ENCODE measurements at regions not wholly inside any gene's neighbourhood (a gene's known extent, or its start where the extent isn't known, plus 50 kb on each side); places are given as distances from the start of the nearest gene placed in this dataset.

DNA sequence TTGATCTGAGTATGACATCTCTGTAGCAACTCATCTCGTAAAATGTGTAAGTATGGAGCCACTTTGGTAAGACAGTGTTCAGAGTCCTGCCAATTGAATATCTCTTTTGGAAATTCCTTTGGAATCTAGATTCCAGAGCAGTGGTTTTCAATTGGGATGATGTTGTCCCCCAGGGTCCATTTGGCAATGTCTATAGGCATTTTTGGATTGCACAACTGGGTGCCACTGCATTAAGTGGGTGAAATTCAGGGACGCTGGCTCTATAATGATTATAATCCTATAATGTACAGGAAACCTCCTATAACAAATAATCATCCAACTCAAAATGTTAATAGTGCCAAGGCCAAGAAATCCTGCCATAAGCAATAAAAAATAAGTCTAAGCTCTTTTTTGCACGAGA is 404.8 kb upstream of the RAG2 start:
- H3K9me3 ChIP-seq (replicated peaks): no peaks in the 10 kb centered on the region
- DNase-seq: no peak
- no peak overlapping the region for H3K27ac ChIP-seq
- no peak overlapping the region for H3K4me3 ChIP-seq
- H3K27me3 ChIP-seq: no peaks in the 10 kb centered on the region
- H3K4me1 ChIP-seq: no peaks in the 10 kb centered on the region
- H3K36me3 ChIP-seq: no peaks in the 10 kb centered on the region

DNA sequence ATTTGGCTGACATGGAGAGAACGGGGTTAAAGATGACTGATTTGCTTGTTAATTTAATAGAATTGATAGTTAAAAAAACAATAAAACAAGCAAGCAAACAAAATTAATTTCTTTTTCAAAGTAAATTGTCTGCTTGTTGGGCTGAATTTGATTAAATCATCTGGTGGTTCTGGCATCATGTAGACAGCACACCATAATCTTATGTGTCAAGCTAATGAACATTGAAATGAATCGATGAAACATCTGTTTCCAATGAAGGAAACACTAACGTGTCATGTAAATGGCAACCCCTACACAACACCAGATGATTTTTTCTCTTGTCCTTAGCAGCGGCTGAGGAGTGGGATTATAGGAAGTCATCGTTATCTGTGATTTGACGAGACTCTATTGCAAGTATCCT is 399.6 kb upstream of the RAG2 start:
- Histone ChIP-seq H3K27me3 (no peaks in the 10 kb centered on the region), H3K27ac (no peak overlapping the region), H3K9me3 (replicated peaks) (no peaks in the 10 kb centered on the region), H3K4me1 (no peaks in the 10 kb centered on the region), H3K4me3 (no peak overlapping the region), H3K36me3 (no peaks in the 10 kb centered on the region)
- DNase-seq: no peak

DNA sequence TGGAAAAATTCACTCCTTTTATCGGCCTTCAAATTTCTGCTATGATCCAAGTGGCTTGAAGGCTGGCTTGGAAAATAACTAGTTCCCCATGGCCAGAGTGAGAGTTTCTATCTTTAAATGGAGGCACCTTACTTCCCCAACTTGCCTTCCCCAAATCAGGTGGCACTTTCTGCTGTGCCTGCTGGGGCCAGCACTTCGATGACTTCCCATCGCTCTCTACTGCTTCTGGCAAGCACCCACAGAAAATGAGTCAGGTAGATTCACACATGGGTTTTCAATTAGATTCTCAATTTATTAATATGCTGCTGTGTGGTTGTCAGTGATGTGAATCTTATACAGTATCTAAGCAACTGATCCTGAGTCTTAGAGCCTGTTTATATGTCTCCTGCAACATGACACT is 398.8 kb upstream of the RAG2 start:
- Histone ChIP-seq H3K27ac (no peak overlapping the region), H3K4me1 (no peaks in the 10 kb centered on the region), H3K9me3 (replicated peaks) (no peaks in the 10 kb centered on the region), H3K36me3 (no peaks in the 10 kb centered on the region), H3K4me3 (no peak overlapping the region), H3K27me3 (no peaks in the 10 kb centered on the region; the same call in 1 of the 2 replicates)
- DNase-seq: no peak

DNA sequence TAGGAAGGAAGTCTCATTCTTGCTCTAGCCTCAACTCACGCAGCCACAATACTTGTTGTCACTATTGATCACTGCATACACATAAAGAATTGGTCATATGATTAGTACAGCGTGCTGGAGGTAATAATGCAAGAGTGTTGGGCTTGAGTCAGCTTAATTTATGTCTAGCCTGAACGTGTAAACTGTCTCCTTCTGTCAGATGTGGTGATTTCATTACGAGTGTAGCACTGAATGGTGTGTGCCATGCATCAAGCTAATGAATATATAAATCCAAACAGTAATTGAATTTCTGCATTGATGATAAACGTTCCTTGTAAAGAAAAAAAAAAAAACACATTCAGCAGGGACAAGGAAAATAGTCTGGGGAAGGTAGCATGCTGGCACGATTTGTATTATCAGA is 396.2 kb upstream of the RAG2 start:
- Histone ChIP-seq H3K4me1 (no peaks in the 10 kb centered on the region), H3K27ac (no peak overlapping the region), H3K27me3 (peaks cover 5% of the 10 kb centered on the region; the same call in 1 of the 2 replicates), H3K9me3 (replicated peaks) (no peaks in the 10 kb centered on the region), H3K36me3 (no peaks in the 10 kb centered on the region), H3K4me3 (no peak overlapping the region)
- DNase-seq: no peak

DNA sequence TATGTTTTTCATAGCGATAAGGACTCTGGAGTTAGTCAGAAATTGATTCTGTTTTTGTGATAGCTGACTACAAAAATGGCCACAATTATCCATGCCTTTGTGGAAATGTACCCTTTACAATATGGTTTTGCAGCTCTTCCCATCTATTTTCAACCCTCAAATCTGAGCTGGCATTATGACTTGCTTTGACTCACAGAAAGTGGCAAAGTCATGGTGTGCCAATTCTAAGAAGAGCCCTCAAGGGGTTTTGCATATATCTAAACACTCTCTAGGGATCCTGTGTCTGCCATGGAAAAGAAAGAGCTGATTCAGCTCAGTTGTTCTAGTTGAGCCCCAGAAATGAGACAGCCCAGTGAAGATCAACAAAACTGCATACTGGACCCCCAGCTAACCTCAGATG is 390.5 kb upstream of the RAG2 start:
- H3K36me3 ChIP-seq: no peaks in the 10 kb centered on the region
- DNase-seq: no peak
- no peak overlapping the region for H3K27ac ChIP-seq
- H3K27me3 ChIP-seq: peaks cover 5% of the 10 kb centered on the region; the same call in 1 of the 2 replicates
- no peaks in the 10 kb centered on the region for H3K9me3 ChIP-seq (replicated peaks)
- H3K4me3 ChIP-seq: no peak overlapping the region
- H3K4me1 ChIP-seq: no peaks in the 10 kb centered on the region

GRCh38 chr11:36985562-36985961 is 387.5 kb upstream of the RAG2 start:
- Histone ChIP-seq H3K4me1 (no peaks in the 10 kb centered on the region), H3K4me3 (no peak overlapping the region), H3K27me3 (0 out of 2 replicates have a peak, but pooled peaks cover 5% of the 10 kb centered on the region), H3K27ac (no peak overlapping the region), H3K9me3 (replicated peaks) (no peaks in the 10 kb centered on the region), H3K36me3 (no peaks in the 10 kb centered on the region)
- DNase-seq: no peak

DNA sequence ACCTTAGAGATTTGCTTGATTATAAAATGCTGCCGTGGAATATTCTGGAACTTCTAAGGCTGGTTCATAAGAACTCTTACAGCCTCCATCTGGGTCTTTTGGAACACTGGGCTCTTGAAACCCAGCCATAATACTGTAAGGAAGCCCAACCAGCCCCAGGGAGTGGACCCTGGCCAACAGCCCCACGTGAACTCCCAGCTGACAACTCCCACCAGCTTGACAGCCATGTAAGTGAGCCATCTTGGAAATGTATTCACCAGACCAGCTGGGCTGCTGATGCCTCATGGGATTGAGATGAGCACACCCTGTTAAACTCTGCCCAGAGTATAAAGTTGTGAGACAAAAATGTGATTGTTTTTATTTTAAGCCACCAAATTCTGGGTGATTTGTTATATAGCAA is 378.7 kb upstream of the RAG2 start:
- Histone ChIP-seq H3K9me3 (replicated peaks) (no peaks in the 10 kb centered on the region), H3K27ac (no peak overlapping the region), H3K4me3 (no peak overlapping the region), H3K36me3 (no peaks in the 10 kb centered on the region), H3K4me1 (no peaks in the 10 kb centered on the region), H3K27me3 (no peaks in the 10 kb centered on the region)
- DNase-seq: no peak

DNA sequence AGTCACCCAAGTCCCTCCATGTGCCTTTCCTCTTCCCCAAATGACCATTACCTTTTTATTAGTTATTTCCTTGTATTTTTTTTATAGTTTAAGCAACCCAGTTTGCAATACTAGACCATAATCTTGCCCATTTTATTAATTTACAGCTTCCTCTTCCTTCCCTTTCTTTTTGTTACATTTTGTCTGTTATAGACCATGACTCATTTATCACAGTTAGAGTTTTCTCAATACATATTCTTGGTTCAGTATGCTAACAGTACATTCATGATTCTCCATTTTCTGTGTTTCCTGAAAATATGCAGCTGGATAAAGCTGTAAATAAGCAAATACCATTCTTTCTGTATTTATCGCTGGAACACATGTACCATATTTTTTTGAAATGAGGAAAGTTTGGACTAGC is 376.7 kb upstream of the RAG2 start:
- Histone ChIP-seq H3K36me3 (no peaks in the 10 kb centered on the region), H3K27ac (no peak overlapping the region), H3K9me3 (replicated peaks) (no peaks in the 10 kb centered on the region), H3K27me3 (no peaks in the 10 kb centered on the region), H3K4me3 (no peak overlapping the region), H3K4me1 (no peaks in the 10 kb centered on the region)
- DNase-seq: no peak

- Histone ChIP-seq H3K36me3 (no peaks in the 10 kb centered on the region), H3K4me3 (no peak overlapping the region), H3K27ac (no peak overlapping the region), H3K27me3 (no peaks in the 10 kb centered on the region), H3K9me3 (replicated peaks) (no peaks in the 10 kb centered on the region), H3K4me1 (no peaks in the 10 kb centered on the region)
- peak in 1 of 2 experiments; percentile 25 for DNase-seq
These were observed 355.9 kb upstream of the RAG2 start for GRCh38 chr11:36953976-36954375.

DNA sequence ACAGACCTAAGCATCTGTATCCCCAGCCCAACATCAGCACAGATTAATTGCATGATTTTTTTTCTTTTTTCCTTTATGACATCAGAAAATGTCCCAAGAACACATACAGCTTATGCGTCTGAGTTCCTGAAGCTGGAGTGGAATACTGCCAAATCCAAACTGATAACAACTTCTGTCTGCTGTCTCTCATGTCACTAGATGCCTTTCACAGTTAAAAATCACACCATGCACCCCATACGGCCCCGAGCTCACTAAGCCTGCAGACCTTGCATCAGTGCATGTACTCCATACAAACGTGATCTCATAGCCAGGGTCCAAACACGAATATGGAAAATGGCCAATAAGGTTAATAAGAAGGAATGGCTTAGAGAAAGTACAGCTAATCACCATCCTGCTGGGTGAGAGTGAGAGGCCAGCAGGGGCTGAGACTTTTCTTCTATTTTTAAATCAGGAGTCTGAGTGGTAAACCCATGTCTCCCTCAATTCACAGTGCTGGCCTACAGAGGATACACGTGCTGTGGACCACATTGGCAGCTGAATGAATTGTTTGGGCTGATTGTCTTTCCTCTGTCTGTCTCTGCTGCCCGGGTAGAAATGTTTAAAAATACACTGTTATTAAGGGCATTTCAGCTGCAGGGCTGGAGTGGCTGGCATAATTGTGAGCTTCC is 350.6 kb upstream of the RAG2 start:
- Histone ChIP-seq H3K36me3 (no peaks in the 10 kb centered on the region), H3K4me1 (no peaks in the 10 kb centered on the region), H3K9me3 (replicated peaks) (no peaks in the 10 kb centered on the region), H3K27ac (no peak overlapping the region), H3K27me3 (no peaks in the 10 kb centered on the region), H3K4me3 (no peak overlapping the region)
- DNase-seq: no peak

GRCh38 chr11:36945384-36945783 is 347.3 kb upstream of the RAG2 start:
- Histone ChIP-seq H3K9me3 (replicated peaks) (no peaks in the 10 kb centered on the region), H3K27me3 (no peaks in the 10 kb centered on the region), H3K4me3 (no peak overlapping the region), H3K27ac (no peak overlapping the region), H3K36me3 (no peaks in the 10 kb centered on the region), H3K4me1 (no peaks in the 10 kb centered on the region)
- peak in 1 of 2 experiments; percentile 13 for DNase-seq

DNA sequence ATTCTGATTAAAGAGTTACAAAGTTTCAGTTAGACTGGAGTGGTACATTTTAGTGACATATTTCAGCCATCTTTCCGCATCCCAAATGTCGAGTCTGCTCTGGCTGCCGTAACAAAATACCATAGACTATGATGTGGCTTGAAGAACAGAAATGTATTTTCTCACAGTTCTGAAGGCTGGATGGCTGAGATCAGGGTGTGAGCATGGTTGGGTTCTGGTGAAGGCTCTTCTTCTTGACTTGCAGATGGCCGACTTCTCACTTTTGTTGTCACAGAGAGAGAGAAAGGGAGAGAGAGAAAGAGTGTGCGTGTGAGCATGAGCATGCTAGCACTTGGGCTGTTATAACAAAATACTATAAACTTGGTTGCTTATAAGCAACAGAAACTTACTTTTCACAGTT is 335.4 kb upstream of the RAG2 start:
- no peak overlapping the region for H3K4me3 ChIP-seq
- H3K4me1 ChIP-seq: no peaks in the 10 kb centered on the region
- no peaks in the 10 kb centered on the region for H3K36me3 ChIP-seq
- no peak for DNase-seq
- no peaks in the 10 kb centered on the region for H3K9me3 ChIP-seq (replicated peaks)
- 0 out of 2 replicates have a peak, but pooled peaks cover 9% of the 10 kb centered on the region for H3K27me3 ChIP-seq
- no peak overlapping the region for H3K27ac ChIP-seq

- no peak for DNase-seq
- H3K4me1 ChIP-seq: no peaks in the 10 kb centered on the region
- H3K27me3 ChIP-seq: peaks cover 9% of the 10 kb centered on the region; the same call in 1 of the 2 replicates
- H3K9me3 ChIP-seq (replicated peaks): no peaks in the 10 kb centered on the region
- H3K27ac ChIP-seq: no peak overlapping the region
- H3K36me3 ChIP-seq: no peaks in the 10 kb centered on the region
- no peak overlapping the region for H3K4me3 ChIP-seq
These were observed 333.1 kb upstream of the RAG2 start for GRCh38 chr11:36931139-36931538.

DNA sequence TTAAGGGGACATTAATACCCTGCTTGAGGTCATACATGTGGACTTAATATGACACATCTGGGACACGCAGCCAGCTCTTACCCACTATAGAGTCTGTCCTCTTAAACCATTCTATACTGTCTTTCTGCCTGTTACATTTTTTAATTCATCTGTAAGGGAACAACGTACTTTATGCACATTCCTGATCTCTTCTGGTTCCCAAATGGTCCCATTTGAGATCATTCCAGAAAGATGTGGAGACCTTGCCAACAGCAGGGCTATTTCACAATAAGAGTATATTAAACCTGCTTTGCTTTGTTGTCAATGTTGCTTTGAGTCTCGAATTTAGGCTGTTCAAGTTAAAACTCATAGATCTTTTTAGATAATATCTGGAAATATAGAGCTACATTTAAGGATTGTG is 332.2 kb upstream of the RAG2 start:
- H3K27me3 ChIP-seq: peaks cover 3% of the 10 kb centered on the region; the same call in 1 of the 2 replicates

GRCh38 chr11:36929401-36929800 is 331.4 kb upstream of the RAG2 start:
- DNase-seq: no peak
- H3K4me1 ChIP-seq: no peaks in the 10 kb centered on the region
- H3K9me3 ChIP-seq (replicated peaks): no peaks in the 10 kb centered on the region
- no peak overlapping the region for H3K27ac ChIP-seq
- peaks cover 3% of the 10 kb centered on the region; the same call in 1 of the 2 replicates for H3K27me3 ChIP-seq
- H3K4me3 ChIP-seq: no peak overlapping the region
- H3K36me3 ChIP-seq: no peaks in the 10 kb centered on the region

More for the DNA sequence above, 332.2 kb upstream of the RAG2 start:
- Histone ChIP-seq H3K36me3 (no peaks in the 10 kb centered on the region), H3K9me3 (replicated peaks) (no peaks in the 10 kb centered on the region), H3K4me3 (no peak overlapping the region), H3K4me1 (no peaks in the 10 kb centered on the region), H3K27ac (no peak overlapping the region)
- DNase-seq: no peak

DNA sequence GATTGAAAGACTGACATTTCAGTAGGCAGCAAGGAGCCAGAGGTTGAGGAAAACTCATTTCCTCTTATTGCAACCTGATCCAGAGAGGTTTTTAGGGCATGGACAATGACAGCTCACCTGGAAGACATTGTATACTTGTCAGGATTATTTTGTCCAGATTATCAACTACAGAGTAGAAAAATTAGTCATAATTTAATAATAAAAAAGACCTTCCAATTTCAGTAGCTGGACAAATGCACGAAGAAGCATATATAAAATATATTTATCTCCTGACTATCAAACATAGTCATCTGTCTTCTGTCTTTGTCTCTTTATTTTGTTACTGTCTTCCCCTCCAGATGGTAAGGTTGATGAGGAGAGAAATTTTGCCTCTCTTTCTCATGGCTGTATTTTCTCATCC is 330.6 kb upstream of the RAG2 start:
- no peak overlapping the region for H3K4me3 ChIP-seq
- H3K27me3 ChIP-seq: peaks cover 3% of the 10 kb centered on the region; the same call in 1 of the 2 replicates
- no peaks in the 10 kb centered on the region for H3K4me1 ChIP-seq
- H3K9me3 ChIP-seq (replicated peaks): no peaks in the 10 kb centered on the region
- no peaks in the 10 kb centered on the region for H3K36me3 ChIP-seq
- no peak for DNase-seq
- H3K27ac ChIP-seq: no peak overlapping the region

All from SJCRH30 (cell line).